Psoas muscle (tissue), 7 donors: ENCODE measurements at regions not wholly inside any gene's neighbourhood (a gene's known extent, or its start where the extent isn't known, plus 50 kb on each side); places are given as distances from the start of the nearest gene placed in this dataset.

Experiments
- ATAC-seq, 4 donors: fragments of 200-7000 bp; cut with Tn5 transposase; one replicate each; pipeline ENCODE4 v1.9.1; 2020; ENCODE audit warnings: moderate library complexity in 3 of 4, mild to moderate bottlenecking in 2 of 4
- DNase-seq, 2 donors: peaks; one replicate each; pipeline ENCODE4 v3.0.0-alpha.2; 2020
- H3K27ac ChIP-seq: fragments of 200-600 bp; one replicate; pipeline ENCODE4 v1.8.0; 2022
- H3K27me3 ChIP-seq, 3 donors: fragments of 200-600 bp in 1 of 3; one replicate each; pipeline versions ENCODE4 v1.6.1 to v1.8.0; 2013 to 2022; ENCODE audit warnings: low read length in 2 of 3, mild to moderate bottlenecking in 2 of 3, moderate library complexity in 1 of 3; ENCODE audit not compliant: insufficient read depth in 3 of 3
- H3K36me3 ChIP-seq, 2 donors: fragments of 200-600 bp in 1 of 2; one replicate each; pipeline versions ENCODE4 v1.6.1 to v1.8.0; 2013 to 2022; ENCODE audit warnings: low read depth in 1 of 2, mild to moderate bottlenecking in 1 of 2, moderate library complexity in 1 of 2; ENCODE audit not compliant: insufficient read depth in 1 of 2
- H3K4me1 ChIP-seq: fragments of 200-600 bp; one replicate; pipeline ENCODE4 v1.8.0; 2022
- H3K4me3 ChIP-seq: fragments of 200-600 bp; one replicate; pipeline ENCODE4 v1.8.0; 2022; ENCODE audit warnings: mild to moderate bottlenecking
- H3K9me3 ChIP-seq: fragments of 200-600 bp; one replicate; pipeline ENCODE4 v1.8.0; 2022
- WGBS, 3 donors: extraction: QIAGEN DNeasy Blood & Tissue Kit; methylation state at CpG; one replicate each; pipeline versions ENCODE4 v1.1.6 to v1.1.7; 2013; 5-methylcytosine and 5-hydroxymethylcytosine counted together
- intact Hi-C, 2 donors: fragments of 100-400 bp; cut with DNase I; formaldehyde crosslinking; loops; one replicate each; pipeline versions ENCODE4 v1.11.0 to v1.14.2; 2022
- TF ChIP-seq, protein P1 (sequence below): fragments of 200-600 bp; IDR thresholded peaks from one replicate; pipeline ENCODE4 v1.8.0; 2022; ENCODE audit warnings: antibody characterized with exemption
- donor health status: healthy with polysubstance abuse.
- donor health status: DM: no; HTN: no; CAD: no; lungs with moderate emphysema.
- donor health status: Bipolar disorder and iron deficiency.
- donor health status: healthy.
- donor health status: DM: yes; HTN: yes; CAD: no.
- donor health status: DM: no; HTN: no; CAD: no.
- donor health status: DM: yes; HTN: yes; CAD: no.

DNA sequence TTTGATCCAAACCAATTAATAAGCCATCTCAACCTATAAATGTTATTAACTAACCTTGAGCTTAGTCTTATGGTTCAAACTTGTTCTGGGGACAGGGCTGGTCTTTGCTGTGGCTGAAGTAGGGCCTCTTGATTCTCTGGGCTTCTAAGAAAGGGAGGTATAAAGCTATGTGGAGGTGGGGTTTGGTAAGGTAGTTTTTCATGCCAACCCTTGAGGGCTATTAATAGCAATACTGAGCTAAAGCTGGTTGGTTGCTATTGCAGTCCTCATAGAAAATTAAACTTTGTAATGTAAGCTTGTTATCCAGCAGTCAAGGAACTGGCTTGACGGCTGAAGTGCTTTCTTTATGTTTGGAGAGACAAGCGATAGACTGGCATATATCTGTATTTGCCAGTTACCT, 112.1 kb downstream of the RND3 start:
- DNase-seq (no peak), ATAC-seq (no peak)
- Histone ChIP-seq H3K4me3 (no peak overlapping the region), H3K27me3 (no peaks in the 10 kb centered on the region), H3K36me3 (no peaks in the 10 kb centered on the region), H3K27ac (no peak overlapping the region), H3K9me3 (no peaks in the 10 kb centered on the region), H3K4me1 (no peaks in the 10 kb centered on the region)
- intact Hi-C loops, result no loop called here
- TF ChIP-seq, protein P1, sequence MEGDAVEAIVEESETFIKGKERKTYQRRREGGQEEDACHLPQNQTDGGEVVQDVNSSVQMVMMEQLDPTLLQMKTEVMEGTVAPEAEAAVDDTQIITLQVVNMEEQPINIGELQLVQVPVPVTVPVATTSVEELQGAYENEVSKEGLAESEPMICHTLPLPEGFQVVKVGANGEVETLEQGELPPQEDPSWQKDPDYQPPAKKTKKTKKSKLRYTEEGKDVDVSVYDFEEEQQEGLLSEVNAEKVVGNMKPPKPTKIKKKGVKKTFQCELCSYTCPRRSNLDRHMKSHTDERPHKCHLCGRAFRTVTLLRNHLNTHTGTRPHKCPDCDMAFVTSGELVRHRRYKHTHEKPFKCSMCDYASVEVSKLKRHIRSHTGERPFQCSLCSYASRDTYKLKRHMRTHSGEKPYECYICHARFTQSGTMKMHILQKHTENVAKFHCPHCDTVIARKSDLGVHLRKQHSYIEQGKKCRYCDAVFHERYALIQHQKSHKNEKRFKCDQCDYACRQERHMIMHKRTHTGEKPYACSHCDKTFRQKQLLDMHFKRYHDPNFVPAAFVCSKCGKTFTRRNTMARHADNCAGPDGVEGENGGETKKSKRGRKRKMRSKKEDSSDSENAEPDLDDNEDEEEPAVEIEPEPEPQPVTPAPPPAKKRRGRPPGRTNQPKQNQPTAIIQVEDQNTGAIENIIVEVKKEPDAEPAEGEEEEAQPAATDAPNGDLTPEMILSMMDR, result no peak
- WGBS, 3 donors, result 16 to 48% (median 46%) methylated on average over 2 of the region's 2 CpGs

DNA sequence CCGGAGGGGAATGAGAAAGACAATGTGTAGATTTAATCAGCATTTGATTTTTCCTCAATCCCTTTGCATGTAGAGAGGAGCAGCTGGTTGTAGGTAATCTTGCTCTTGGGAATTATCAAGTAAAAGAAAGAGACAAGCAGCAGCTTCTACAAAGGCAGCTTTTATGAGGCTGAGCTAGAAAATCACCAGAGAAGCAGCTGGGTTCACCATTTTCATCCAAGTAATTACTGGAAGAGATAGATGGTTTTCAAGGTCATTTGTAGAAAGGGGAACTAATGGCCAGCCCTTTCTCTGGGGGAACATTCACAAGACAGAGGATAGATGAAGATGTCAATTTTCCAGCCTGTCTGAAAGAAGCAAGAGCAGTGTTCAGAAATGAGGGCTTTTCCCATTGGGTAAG, 113.0 kb downstream of the RND3 start:
- ATAC-seq, result no peak

DNA sequence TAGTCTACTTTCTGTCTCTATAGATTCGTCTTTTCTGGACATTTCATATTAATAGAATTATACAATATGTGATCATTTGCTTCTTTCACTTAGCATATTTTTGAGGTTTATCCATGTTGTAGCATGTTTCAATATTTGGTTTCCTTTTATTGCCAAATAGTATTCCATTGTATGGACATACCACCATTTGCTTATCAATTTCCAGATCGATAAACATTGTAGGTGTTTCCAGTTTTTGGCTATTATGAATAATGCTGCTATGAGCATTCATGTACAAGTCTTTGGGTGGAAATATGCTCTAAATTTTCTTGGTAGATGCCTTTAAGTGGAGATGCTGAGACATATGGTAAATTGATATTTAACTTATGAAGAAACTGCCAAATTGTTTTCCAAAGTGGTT, 114.1 kb downstream of the RND3 start:
- H3K36me3 ChIP-seq, result no peaks in the 10 kb centered on the region
- intact Hi-C loops, result no loop called here
- H3K9me3 ChIP-seq, result no peaks in the 10 kb centered on the region
- no peaks in the 10 kb centered on the region for H3K27me3 ChIP-seq
- WGBS, 3 donors, result 95 to 97% (median 95%) methylated on average over 2 of the region's 2 CpGs
- DNase-seq (no peak), ATAC-seq (no peak)
- H3K27ac ChIP-seq, result no peak overlapping the region
- H3K4me1 ChIP-seq, result no peaks in the 10 kb centered on the region
- H3K4me3 ChIP-seq, result no peak overlapping the region
- TF ChIP-seq, protein P1, result no peak

More for the DNA sequence above, 113.0 kb downstream of the RND3 start:
- TF ChIP-seq, protein P1, result no peak
- WGBS, 3 donors, result 28 to 50% (median 36%) methylated on average over 1 of the region's 1 CpG
- Histone ChIP-seq H3K36me3 (no peaks in the 10 kb centered on the region), H3K27ac (no peak overlapping the region), H3K4me1 (no peaks in the 10 kb centered on the region), H3K27me3 (no peaks in the 10 kb centered on the region), H3K4me3 (no peak overlapping the region), H3K9me3 (no peaks in the 10 kb centered on the region)
- DNase-seq, result no peak
- intact Hi-C loops, result no loop called here

DNA sequence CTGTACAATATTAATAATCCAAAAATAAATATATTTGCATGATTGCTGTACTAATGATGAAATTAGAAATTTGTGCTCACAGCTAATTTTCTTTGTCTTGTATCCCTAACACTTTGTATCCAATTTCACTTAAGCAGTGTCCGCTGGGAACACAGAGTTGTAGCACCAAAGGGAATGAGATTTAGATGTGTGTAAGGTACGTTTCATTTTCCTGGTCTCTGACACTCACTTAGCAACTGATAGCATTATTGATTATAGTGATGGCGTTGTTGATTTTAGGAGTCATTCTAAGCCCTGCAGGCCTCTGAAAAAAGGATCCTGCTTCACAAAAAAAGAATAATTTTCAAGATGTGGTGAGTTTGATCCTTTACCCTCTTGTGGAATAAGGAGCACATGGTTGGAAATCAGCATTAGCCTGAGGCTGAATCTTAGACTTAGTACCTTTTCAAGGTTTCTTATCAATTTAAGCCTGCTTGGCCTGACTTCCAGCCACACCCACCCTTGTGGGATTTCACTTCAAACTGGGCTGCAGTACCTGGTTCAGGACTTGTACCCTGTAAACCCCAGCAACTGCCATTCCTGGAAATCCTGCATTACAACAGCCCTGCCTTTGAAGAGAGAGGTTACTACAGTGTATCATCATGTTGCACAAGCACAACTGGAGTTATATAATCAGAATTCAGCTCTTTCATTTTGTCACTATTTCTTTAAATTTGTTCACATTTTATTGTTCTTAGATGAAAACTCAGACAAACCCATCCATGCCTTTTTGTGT, 116.2 kb downstream of the RND3 start:
- Histone ChIP-seq H3K27ac (no peak overlapping the region), H3K9me3 (no peaks in the 10 kb centered on the region), H3K27me3 (no peaks in the 10 kb centered on the region), H3K4me1 (no peaks in the 10 kb centered on the region), H3K36me3 (no peaks in the 10 kb centered on the region), H3K4me3 (no peak overlapping the region)
- intact Hi-C loops, result no loop called here
- WGBS, 3 donors, result 79 to 85% (median 84%) methylated on average over 3 of the region's 3 CpGs
- ATAC-seq (no peak), DNase-seq (no peak)
- TF ChIP-seq, protein P1, result no peak

DNA sequence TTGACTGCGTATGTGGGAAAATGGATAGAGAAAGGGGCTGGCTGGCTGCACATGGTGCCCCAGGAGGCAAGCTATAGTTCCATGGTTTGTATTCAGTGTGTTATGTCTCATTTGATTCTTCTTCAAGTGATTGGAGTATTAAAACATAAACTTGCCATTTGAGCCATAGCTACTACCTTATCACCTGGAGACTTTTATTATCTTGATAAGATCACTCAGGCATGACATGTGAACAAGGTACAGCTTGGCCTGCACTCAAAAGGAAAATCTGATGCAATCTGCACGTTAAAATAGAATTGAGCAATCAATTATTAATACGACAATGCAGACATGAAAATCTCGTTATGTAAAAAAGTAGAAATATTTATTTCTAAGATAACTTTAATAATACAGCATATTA, 116.9 kb downstream of the RND3 start:
- TF ChIP-seq, protein P1, result no peak
- ATAC-seq, result no peak
- Histone ChIP-seq H3K4me3 (no peak overlapping the region), H3K27me3 (no peaks in the 10 kb centered on the region), H3K4me1 (no peaks in the 10 kb centered on the region), H3K36me3 (no peaks in the 10 kb centered on the region), H3K9me3 (no peaks in the 10 kb centered on the region), H3K27ac (no peak overlapping the region)
- WGBS, 3 donors, result 85 to 89% (median 85%) methylated on average over 4 of the region's 4 CpGs
- no peak for DNase-seq
- intact Hi-C loops, result no loop called here
